CD4-positive, alpha-beta T cell treated with Interleukin-1 beta for 1 hour (primary cell): ENCODE measurements at regions not wholly inside any gene's neighbourhood (a gene's known extent, or its start where the extent isn't known, plus 50 kb on each side); places are given as distances from the start of the nearest gene placed in this dataset.

ENCODE experiments used
- DNase-seq, 2 donors: peaks; one replicate each; pipeline ENCODE4 v3.0.0-alpha.2; 2020 to 2022

DNA sequence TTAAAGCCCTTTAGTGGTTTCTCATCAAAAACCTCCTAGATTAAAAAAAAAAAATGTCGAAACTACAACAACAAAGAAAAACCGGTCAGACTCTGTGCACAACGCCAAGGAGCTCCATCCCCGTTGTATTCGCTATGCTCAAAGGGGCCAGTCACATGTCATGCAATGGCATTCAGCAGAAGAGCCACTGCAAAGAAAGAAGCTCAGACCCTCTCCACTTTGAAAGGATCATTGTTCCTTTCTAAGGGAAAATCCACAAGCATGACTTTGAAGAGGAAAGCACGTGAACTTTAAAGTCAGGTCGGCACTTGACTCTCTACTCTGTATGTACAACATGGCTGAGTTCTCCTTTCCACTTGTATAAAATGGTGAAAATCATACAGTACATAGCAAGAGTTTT lies 655.6 kb downstream of the ETS1 start:
- no peak for DNase-seq

DNA sequence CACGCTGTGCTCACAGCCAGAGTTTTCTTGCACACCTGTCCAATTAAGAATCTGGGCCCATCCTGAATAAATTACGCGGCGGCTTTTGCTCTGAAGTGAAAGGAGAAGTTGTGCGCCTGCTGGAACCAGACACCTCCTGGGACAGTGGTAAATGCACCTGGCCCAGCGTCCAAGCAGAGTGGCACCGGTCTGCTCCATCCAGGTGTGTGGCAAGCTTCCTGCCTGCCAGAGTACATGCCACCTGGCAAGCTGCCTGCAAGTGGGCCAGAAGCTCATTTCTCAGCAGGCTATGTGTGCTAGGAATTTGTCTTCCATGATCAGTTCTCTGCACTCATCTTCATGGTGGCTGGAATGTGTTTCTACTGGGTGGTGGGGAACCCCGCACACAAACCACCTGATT lies 660.6 kb downstream of the ETS1 start:
- DNase-seq = no peak

DNA sequence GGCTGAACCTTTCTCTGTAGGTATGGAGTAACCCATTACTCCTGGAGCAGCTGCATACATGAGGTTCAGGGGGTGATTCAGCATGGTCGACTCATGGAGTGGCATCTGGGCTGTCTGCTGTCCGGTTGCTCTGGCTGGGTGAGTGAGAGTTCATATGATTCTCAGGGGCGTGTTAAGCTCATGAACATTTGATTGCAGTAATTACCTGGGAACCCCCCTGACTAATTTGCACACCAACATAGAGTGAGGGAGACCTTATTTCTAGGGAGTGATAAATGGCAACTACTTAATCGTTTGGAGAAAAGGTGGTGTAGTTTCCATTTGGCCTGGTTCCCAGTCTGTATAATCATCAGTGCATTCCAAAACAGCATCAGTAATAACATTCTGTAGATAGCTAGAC lies 661.9 kb downstream of the ETS1 start:
- no peak for DNase-seq

DNA sequence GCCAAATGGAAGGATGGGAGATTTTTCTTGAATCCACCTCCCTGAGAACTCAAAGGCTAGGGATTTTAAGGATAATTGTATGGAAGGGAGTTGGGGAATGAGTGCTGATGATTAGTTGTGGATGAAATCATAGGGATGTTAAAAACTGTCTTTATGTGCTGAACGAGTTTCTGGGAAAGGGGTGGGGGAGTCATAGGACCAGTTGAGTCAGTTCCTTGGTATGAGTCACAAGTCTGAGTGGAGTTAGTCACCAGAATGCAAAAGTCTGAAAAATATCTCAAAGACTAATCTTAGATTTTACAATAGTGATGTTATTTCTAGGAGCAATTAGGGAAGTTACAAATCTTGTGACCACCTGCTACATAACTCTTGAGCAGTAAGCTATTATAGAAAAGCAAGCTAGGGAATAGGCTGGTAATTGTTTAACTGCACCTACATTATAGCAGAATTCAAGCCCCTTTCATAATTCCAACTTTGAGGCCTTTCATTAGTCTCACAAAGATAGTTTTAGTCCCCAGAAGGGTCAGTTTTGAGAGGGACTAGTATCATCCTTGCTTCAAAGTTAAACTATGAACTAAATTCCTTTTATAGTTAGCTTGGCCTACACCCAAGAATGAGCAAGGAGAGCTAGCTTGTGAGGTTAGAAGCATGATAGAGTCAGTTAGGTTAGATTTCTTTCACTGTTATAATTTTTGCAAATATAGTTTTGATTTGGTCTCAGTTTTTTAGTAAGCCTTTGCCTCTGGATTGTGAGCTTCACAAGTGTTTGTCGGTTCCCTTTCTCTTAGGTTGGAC lies 668.0 kb downstream of the ETS1 start:
- no peak for DNase-seq

DNA sequence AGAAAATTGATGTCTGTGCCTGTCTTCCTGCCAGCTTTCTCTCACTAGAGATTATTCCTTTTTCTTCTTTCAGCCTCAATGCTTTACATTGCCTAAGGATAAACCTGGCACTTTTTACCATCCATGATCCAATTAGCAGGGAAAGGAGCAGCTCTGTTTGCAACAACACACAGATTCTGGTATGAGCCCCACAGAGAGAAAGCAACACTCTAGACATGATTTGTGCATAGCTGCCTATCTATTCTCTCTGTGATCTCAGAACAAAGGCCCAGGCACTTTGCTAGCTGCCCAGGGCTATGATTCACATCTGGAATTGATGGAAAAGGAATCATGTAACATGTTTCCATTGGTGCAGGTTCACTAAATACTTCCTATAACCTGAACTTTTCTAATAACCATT lies 685.0 kb downstream of the ETS1 start:
- DNase-seq = no peak

DNA sequence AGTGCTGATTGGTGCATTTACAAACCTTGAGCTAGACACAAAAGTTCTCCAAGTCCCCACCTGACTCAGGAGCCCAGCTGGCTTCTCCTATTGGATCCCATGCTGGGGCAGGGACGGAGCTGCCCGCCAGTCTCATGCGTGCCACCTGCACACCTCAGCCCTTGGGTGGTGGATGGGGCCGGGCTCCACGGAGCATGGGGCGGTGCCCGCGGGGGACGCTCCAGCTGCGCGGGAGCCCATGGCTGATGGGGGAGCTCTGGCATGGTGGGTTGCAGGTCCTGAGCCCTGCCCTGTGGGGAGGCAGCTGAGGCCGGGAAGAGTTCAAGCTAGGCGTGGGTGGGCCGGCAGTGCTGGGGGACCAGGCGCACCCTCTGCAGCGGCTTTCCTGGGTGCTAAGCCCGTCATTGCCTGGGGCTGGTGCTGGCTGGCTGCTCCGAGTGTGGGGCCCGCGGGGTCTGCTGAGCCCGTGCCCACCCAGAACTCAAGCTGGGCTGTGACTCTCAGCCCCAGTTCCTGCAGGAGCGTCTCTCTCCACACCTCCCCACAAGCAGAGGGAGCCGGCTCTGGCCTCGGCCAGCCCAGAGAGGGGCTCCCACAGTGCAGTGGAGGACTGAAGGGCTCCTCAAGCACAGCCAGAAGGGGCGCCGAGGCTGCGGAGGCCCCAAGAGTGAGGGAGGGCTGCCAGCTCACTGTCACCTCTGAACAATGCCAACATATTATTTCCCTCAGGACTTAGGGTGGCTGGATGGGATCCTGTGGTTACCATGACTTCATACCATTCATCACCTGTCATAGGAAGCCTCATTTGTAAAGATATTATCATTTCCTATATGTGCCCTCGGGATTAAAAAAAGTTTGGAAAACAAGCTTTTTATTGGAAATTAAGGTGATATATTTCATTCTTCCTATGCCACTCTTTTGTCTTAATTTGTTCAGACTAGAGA lies 688.7 kb downstream of the ETS1 start:
- no peak for DNase-seq

DNA sequence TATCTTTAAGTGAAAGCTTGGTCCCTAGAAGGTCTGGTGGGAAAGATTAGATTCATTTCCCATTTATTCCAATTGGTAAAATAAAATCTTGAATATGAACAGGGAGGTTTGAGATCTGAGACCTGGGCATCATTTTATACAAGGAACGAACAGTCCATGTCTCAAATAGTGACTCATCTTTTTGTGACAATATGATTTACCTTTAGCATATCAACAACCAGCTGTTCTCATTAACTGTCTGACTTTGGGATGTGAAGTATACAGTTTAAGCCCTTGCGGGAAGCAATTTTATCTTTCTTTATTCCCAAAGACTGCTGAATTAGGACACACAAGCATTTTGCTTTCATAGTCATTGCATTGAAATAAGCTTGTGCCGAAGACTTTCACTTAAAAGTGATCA lies 691.6 kb downstream of the ETS1 start:
- DNase-seq = no peak

DNA sequence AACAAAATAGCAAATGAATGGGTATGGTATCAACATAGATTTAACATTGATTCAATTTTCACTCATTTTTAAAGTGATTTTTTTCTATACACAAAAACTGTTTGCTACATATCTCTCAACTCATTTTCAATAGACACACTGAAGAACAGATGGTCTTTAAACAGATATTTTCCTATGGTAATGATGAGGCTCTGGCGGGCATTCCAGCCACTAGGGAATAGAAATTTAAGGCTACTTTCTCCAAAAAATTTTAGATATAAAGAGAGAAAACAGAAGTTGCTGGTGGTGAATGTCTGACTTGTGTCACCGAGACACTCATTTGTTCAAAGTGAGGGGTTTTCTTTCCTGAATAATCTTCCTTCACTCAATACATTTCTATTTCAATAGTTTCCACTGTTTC lies 693.0 kb downstream of the ETS1 start:
- no peak for DNase-seq

DNA sequence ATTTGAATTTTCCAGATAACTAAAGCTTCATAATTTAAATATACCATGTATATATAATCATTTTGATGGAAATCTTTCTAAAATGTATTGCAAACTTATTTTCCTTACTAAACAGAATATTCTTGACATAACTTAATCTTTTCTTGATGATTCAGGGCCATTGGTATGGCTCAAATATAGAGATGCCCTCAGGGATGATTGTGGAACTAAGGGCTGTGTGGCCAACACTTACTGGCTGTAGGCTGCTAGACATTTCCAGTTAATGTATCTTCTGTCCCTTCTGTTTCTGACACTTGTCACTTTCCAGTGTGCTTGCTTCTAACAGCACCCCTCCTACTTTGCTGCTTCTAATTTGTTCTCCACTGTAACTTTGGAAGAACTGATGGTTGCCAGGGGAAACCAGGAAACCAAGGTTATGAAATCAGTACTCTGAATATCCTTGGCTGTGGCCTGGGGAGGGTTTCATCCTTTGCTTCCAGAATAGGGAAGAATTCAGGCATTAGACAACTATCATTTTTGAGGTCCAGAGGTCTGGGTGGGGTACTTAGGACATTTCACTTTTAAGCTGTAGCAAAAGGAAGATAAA lies 697.2 kb downstream of the ETS1 start:
- no peak for DNase-seq

DNA sequence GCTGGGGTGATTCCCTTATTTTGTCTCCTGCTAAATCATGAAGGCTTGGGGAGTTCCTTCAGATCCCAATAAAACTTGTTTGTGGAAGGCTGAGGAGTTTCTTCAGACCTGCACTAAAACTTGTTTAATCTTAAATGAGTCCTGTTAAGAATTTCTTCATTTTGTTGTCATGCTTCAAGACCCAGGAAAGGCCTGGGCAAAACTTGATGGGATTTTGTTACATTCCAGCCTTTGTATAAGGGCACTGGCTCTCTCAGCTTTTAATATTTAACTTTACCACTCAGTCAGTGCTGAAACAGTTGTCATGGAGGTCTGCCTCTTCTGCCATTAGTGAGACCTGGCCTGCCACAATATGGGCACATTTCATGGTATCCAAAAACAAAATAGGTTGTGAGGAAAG lies 699.0 kb downstream of the ETS1 start:
- DNase-seq = no peak

DNA sequence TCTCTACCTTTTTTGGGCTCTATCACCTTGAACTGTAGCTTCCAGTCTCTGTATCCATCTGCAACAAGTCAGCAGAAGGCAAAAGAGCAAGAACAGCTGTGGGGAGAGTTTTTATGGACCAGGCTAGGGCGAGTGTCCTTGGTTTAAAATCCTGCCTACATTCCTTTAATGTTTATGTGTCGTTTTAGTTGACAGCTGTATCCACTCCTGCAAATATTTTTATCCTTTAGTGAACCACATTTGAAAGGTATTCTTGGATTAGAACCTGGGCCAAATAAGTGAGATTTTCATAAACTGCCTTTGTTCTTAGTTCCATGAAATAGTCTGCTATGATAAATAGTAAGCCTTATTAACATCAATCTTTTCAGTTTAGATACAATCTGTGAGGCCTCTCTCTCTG lies 712.2 kb downstream of the ETS1 start:
- no peak for DNase-seq

DNA sequence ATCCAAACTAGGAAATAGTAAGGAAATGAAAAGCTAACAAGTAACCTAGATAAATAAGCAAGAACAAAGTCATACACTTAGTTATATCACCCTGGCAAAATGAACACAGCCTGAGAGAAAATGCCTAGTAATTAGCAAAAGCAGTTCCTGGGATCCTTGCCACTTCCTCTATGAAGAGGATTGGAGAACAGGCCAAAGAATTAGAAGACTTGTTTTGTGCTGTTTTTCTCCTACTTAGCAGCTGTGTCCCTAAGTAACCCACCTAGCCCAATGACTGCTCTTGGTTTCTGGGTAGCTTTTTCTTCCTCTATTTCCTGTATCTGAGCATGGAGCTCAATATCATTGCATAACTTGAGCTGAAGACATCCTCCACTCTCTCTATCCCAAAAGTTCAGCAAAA lies 713.9 kb downstream of the ETS1 start:
- DNase-seq = no peak

DNA sequence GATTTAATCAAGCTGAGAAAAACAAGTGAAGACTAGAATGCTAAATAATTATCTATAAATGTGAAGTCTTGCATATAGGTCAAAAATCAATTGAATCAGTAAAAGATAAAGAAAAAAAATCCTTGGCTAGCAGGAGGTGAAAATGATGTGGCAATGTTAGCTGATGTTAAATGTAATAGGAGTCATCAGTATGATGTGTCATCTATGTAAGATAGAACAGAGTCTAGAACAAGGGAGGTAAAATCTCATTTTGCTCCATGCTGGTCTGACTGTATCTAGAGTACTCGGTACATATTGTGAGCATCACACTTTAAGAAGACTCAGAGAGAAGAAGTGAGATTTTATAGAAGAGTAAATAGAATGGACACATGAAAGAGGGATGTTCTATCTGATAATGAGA lies 721.2 kb downstream of the ETS1 start:
- no peak for DNase-seq

DNA sequence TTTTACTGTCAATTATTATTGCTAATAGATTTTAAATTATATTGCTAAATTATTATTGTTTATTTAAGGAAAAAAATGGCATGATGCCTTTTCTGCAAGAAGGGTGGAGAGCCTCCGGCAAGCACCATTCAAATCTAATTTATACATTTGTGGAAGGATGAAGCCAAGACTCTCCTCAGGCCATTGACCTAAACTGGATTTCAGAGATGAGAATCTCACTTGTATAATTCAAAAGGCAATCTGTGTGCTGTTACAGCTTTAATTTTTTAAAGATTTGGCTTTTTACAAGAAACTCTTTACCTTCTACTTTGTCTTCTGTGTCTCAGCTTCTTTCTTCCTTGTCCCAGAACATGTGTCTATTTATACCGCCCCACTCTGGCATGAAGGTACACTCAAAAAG lies 722.5 kb downstream of the ETS1 start:
- DNase-seq = no peak

DNA sequence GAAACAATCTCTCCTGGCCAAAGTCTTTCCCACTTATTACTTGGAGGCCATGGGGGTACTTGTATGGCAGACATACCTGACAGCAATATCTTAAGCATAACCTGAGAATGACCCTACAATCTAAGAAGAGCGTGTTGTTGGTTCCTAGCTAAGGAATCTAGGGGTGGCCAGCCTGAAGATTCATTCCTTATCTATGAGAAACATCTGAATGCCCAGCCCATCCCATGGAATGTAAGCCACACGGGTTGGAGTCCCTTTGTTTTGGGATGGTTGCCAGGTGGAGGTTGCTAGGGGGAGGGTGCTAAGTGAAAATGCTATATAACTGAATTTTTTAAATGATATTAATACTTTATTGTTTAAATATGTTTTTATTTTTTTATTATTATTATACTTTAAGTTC lies 725.0 kb downstream of the ETS1 start:
- no peak for DNase-seq

DNA sequence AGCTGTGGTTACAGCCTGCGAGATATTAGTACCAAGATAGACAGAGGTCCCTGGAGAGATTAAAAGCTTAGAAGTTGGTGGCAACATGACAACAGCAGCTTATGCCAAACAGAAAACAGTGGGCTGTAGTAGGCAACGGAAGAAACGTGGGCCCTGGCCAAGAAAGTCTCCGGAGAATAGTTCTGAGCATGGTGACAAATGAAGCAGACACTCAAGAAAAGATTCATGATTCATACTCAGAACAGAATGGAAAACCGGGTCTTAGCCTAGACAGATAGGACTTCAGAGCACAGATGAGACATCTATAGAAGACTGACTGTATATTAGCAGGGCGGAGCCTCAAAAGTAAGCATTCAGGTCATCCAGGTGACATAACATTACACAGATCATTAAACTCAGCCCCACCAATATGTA lies 727.4 kb downstream of the ETS1 start:
- no peak for DNase-seq

DNA sequence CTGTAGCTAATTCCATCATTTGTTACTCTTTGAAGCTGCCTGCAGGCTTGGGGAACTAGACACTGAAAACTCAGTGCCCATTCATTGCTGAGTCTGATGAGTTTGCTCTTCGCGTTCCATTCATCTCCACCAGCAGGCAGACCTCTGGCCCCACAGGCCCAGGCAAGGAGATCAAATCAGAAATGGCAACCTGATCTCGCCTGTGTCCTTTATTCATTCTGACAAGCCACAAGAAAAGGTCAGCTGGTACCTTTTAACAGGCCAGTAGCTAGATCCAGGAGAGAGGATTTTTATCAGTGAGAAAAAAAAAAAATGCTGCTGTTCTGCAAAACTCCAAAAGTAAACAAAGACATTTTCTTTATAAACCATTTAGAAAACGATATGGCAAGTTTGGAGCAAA lies 742.5 kb downstream of the ETS1 start:
- DNase-seq = no peak

DNA sequence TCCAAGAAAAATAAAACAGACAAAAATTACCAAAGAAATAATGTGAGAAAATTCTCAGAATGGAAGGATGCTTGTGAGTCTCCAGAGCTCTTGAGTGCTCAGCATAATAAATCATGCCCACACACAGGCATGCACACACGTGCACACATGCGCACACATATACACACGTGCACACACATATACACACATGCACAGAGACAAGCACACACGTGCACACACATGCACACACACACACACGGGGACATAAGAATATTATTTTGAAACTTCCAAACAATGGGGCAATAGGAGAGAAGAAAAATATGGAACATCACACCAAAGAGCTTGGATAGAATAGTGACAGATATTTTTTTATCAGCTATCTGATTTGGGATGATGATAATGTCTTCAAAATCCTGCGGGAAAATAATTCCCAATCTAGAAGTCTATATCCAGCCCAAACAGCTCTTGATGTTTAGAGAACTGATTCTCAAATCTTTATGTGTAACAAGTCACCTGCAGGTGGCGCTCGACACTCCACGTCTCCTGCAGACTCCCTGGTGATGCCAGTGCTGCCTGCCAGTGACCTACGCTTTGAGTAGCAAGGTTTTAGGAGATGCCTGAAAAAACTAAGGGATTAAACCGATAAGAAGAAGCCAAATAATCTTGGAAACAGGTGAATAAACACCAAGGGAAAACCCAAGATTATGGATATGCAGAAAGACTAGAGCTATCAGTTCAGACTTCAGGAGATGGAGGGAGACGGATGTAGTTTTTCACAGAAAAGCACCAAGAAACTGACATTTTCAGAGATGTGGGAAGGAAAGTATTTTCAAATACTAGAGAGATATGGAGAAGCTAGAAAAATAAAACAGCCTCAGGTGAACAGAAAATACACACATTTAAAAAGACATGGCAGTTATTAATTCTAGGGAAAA lies 743.6 kb downstream of the ETS1 start:
- peak; percentile 2 to 34 for DNase-seq

DNA sequence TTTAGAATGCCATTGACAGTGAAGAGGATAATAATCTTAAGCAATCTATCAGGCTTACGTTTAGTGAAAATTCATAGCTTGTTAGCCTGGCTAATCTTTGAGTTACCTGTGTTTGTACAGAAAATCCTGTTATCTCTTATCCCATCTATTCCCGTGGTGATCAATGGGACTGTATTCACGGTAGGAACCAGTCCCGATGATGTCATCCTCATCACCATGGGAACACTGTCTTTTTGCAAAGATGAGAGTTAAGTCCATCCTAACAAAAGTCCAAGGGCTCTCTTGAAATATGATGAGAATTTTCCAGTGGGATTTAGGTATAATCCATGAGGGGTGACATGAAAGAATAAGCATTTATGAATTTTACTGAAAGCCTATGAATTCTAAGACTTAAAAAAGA lies 762.2 kb downstream of the ETS1 start:
- DNase-seq = no peak

DNA sequence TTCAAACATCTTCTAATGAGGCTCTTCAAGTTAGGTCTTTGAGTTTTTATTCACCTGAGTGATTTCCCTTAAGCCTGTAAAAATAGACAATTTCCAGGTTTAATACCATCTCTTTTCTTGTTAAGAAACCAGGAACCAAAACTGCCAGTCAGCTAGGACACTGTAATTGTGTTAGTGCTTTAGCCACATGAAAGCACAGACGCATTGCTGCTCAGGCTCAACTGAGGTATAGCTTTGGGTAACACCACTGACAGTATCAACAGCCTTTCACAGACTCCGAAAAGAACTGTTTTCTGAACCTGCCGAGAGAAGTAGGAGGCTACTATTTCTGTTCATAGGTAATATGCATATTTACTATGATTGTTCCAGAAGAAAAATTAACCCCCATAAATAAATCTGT lies 768.7 kb downstream of the ETS1 start:
- no peak for DNase-seq

DNA sequence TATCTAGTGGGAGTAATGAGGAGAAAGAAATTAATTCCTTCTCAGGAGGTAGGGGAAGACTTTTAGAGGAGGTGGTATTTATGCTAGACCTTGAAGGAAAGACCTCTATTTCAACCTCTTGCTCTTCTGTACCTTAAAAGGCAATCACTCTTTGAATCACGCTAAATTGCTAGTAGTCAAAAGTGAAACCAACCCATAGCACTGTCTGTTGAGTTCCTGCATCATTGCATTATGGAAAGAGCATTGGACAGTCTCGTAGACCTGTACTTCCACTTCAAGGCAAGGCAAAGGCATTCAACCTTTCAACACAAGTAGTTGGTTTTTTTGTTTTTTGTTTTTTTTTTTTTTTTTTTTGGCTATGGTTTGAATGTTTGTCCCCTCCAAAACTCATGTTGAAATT lies 770.4 kb downstream of the ETS1 start:
- DNase-seq = no peak

DNA sequence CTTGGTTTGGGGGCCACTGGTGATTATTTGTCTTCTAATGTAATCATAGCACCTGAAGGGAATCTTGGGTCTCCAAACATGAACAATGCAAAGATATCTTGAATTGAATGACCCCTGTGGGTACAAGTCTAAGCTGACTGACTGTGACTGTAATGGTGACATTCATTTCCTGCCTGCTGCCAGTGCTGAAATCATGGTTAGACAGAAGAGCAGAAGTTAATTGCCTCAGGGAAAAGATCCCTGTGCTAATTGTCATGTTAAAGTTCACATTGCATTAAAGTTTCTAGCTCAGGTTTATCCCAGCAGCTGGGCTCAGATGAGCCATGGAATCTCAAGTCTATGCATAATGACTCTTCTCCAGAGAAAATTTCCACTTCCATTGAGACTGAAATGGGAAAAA lies 772.0 kb downstream of the ETS1 start:
- no peak for DNase-seq

DNA sequence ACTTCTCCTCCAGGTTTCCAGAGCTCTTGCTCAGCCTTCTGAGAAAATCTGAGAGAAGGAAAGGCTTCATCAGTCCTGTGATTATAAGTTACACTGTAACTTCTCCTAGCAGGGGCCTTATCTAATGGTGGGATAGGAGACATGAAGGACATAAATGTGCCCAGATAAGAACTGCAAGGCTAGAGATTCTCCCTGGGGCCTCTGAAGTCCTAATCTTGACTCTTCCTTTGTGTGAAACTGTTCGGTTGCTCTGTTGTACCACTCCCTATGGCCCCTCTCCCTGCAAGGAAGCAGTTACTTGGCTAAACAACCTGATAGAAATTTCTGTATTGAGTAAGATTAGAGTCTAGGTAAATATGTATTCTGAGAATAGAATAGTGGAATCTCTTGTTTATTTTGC lies 780.9 kb downstream of the ETS1 start:
- DNase-seq = no peak
